ENCODE measurements at regions not wholly inside any gene's neighbourhood (a gene's known extent, or its start where the extent isn't known, plus 50 kb on each side); places are given as distances from the start of the nearest gene placed in this dataset.

GRCh38 chr4:124464836-124465235, 247.7 kb downstream of the ANKRD50 start:
- in situ Hi-C loops (cut with MboI; ENCODE audit: low sequenced_read_pairs), result no loop called here

- in situ Hi-C loops (cut with MboI; ENCODE audit: low sequenced_read_pairs), result no loop called here
These were observed 244.2 kb downstream of the ANKRD50 start for GRCh38 chr4:124468360-124468759.

DNA sequence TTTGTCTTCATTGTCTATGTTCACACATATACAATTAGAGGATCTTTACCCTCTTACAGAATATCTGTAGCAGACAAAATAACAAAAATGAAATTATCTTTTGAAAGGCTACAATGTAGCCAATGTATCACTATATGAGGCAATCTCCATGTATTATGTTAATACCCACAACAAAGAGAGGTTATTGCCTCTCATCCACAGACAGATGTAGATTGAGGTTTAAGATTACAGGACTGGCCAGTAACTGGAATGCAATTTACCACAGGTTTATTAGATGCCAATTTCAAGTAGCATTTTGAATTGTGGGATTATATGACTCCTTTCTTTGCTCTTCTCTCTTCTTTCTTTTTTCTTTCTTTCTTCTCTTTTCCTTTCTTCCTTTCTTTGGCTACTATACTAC, 242.6 kb downstream of the ANKRD50 start:
- in situ Hi-C loops (cut with MboI; ENCODE audit: low sequenced_read_pairs), result no loop called here

DNA sequence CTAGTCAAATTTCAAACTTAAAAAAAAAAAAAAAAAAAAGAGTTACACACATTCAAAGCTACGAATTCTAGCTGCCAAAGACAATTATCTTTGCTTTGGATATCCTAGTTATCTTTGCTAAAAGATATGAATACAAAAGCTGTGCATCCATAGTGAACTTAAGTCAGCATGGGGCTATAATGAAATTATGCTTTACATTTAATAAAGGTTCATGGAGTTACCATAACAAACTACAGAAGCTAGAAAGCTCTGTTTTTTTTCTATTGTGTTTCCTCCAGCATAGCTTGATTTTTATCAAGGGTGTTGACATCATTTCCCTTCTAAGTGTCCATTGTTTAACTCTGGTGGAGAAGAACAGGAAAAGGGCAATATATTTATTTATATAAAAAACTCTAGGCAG, 234.1 kb downstream of the ANKRD50 start:
- in situ Hi-C loops (cut with MboI; ENCODE audit: low sequenced_read_pairs), result no loop called here

DNA sequence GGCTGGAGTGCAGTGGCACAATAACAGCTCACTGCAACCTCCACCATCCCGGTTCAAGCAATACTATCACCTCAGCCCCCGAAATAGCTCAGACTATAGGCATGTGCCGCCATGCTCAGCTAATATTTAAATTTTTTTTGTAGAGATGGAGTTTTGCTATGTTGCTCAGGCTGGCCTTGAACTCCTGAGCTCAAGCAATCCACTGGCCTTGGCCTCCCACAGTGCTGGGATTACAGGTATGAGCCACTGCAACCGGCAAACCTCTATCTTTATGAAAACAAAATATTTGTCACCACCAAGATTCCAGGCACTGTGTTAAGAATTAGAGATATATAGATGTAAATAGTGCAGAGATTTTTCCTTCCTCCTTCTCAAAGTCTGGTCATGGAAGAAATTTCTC, 232.5 kb downstream of the ANKRD50 start:
- in situ Hi-C loops (cut with MboI; ENCODE audit: low sequenced_read_pairs), result no loop called here

GRCh38 chr4:124481123-124481522, 231.4 kb downstream of the ANKRD50 start:
- in situ Hi-C loops (cut with MboI; ENCODE audit: low sequenced_read_pairs), result no loop called here

GRCh38 chr4:124483048-124483906, 229.3 kb downstream of the ANKRD50 start:
- in situ Hi-C loops (cut with MboI; ENCODE audit: low sequenced_read_pairs), result no loop called here

- in situ Hi-C loops (cut with MboI; ENCODE audit: low sequenced_read_pairs), result no loop called here
These were observed 228.5 kb downstream of the ANKRD50 start for GRCh38 chr4:124484008-124484407.

- in situ Hi-C loops (cut with MboI; ENCODE audit: low sequenced_read_pairs), result no loop called here
These were observed 227.6 kb downstream of the ANKRD50 start for GRCh38 chr4:124484940-124485339.

DNA sequence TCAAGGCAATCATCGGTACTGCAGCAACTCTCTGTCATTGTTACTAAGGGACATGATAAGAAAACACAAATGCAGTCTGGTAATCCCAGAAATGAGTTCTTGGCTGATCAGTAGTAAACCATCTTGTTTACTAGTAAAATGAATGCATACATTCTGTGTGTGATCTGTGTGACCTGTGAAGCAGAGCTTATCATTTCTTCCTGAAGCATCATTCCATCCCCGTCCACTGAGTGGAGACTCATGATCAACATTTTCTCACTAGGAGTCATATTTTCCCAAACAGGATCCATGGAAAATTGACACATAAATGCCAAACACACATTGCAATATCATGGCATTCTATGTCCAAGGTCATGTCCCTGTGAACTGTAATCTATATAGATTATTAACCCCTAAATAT, 226.1 kb downstream of the ANKRD50 start:
- in situ Hi-C loops (cut with MboI; ENCODE audit: low sequenced_read_pairs), result no loop called here

GRCh38 chr4:124487651-124488050, 224.9 kb downstream of the ANKRD50 start:
- in situ Hi-C loops (cut with MboI; ENCODE audit: low sequenced_read_pairs), result no loop called here

GRCh38 chr4:124491361-124492145, 221.0 kb downstream of the ANKRD50 start:
- in situ Hi-C loops (cut with MboI; ENCODE audit: low sequenced_read_pairs), result no loop called here

DNA sequence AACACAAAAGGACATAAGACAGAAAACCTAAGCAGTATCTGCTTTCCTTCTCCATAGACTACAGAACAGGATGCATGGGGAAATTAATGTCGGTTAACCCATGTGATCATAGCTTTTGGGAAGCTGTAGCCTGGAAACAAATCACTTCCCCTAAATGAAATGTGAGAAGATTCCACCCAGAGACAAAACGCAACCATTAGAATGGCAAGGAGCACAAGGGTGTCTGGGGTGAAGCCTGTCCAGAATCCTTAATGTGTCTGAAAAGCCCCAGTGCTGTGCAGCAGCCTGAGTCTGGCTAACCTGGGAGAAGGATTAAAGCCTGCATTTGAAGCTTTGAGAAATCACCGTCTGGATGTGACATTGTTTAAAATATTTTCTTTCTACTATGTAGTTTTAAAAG, 213.3 kb downstream of the ANKRD50 start:
- in situ Hi-C loops (cut with MboI; ENCODE audit: low sequenced_read_pairs), result no loop called here

GRCh38 chr4:124501576-124501975, 211.0 kb downstream of the ANKRD50 start:
- in situ Hi-C loops (cut with MboI; ENCODE audit: low sequenced_read_pairs), result no loop called here

DNA sequence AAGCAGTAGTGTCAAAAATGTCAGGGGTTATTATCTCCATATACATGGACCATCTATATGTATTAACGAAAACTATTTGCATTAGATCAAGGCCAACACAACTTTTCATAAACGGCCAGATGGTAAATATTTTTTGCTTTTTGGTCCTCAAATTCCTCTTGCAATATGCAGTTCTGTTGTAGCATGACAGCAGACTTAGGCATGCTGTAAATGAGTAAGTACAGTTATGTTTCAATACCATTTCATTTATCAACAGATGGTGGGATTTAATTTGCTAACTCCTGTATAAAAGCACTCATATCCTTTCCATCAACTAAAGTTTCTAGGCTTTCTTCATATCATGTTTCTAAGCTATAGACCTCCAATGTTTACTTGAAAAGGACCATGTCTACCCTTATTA, 208.1 kb downstream of the ANKRD50 start:
- in situ Hi-C loops (cut with MboI; ENCODE audit: low sequenced_read_pairs), result no loop called here

GRCh38 chr4:124505211-124505610, 207.3 kb downstream of the ANKRD50 start:
- in situ Hi-C loops (cut with MboI; ENCODE audit: low sequenced_read_pairs), result no loop called here

DNA sequence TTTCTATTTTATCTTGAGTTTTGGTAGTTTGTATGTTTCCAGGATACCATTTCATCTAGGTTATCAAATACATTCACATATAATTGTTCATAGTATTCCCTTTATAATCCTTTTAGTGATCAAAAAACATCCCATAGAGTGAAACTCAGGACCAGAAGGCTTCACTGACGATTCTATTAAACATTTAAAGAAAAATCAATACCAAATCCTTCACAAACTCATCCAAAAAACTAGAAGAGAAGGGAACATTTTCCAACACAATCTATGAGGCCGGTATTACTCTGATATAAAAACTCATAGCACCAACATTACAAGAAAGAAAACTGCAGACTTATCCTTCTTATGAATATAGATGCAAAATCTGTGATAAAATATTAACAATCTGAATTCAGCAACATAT, 203.4 kb downstream of the ANKRD50 start:
- in situ Hi-C loops (cut with MboI; ENCODE audit: low sequenced_read_pairs), result no loop called here

- in situ Hi-C loops (cut with MboI; ENCODE audit: low sequenced_read_pairs), result no loop called here
These were observed 197.9 kb downstream of the ANKRD50 start for GRCh38 chr4:124514588-124514987.

GRCh38 chr4:124515591-124515990, 196.9 kb downstream of the ANKRD50 start:
- in situ Hi-C loops (cut with MboI; ENCODE audit: low sequenced_read_pairs), result no loop called here

DNA sequence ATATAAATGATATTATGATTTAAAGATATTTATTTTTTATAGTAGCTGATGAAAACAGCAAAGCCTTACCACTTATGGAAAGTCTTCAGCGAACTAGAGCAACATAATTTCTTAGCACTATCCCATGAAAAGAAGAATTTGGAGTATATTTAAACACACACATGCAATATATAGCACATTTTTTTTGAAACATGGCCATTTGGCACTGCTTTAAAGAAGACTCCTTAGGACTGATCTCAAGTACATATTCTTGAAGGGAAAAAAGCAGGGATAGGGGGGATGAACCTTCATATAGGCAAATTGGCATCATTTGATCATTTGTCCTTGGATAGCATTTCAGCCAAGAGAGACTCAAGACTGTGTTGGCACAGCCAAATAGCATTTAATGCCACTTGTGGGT, 193.3 kb downstream of the ANKRD50 start:
- in situ Hi-C loops (cut with MboI; ENCODE audit: low sequenced_read_pairs), result no loop called here

DNA sequence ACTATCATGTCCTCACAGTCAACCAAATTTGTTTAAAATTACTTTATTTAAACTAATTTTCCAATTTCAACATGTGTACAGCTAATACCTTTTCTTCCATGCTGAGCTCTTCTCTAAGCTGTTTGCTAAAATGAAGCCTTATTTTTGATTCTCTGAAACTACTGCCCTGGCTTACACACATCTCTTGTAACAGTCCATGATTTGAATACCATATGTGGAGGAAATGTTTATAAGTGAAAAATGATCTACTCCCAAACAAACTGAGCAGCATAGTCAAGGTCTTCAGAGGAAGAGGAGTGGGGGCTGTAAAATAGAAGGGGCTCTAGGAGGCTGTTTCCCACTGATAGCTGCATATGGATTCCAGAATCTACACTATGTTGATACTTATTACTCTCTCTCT, 188.7 kb downstream of the ANKRD50 start:
- in situ Hi-C loops (cut with MboI; ENCODE audit: low sequenced_read_pairs), result no loop called here

DNA sequence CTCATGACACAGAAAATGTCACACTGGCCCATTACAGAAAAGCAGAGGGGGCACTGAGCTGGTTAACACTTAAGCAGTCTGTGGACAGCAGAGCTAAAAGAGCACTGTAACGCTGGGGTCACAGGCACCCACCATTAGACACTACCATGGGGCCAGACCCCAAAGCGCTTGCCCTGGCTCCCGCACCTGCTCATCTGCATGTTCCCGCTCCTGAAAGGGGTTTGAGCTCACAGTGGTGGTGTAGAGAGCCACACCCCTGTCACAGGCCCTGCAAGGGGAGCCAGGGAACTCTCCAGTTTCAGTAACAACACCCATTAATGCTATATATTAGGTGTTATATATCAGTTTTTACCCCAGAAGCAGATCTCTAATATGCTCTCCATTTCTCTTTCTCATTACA, 187.0 kb downstream of the ANKRD50 start:
- in situ Hi-C loops (cut with MboI; ENCODE audit: low sequenced_read_pairs), result no loop called here

Measured in HL-60/S4 treated with phorbol 12-myristate 13-acetate at 8.2 ng/mL for 4 days and 3 days (cell line).